Liver (tissue), 3 donors: ENCODE measurements at regions not wholly inside any gene's neighbourhood (a gene's known extent, or its start where the extent isn't known, plus 50 kb on each side); places are given as distances from the start of the nearest gene placed in this dataset.

Source experiments
- EGR1 ChIP-seq, 2 donors: IDR thresholded peaks; 2 replicates each; pipeline ENCODE4 v1.6.1; 2016 to 2018; ENCODE audit warnings: antibody characterized with exemption in 2 of 2, low read depth in 2 of 2
- FOXA1 ChIP-seq: IDR thresholded peaks from 2 replicates; pipeline ENCODE4 v1.6.1; 2016; ENCODE audit warnings: antibody characterized with exemption
- GABPA ChIP-seq, 2 donors: IDR thresholded peaks in 1 of 2; conservative IDR thresholded peaks in 1 of 2; 2 replicates each; pipeline ENCODE4 v1.6.1; 2016; ENCODE audit warnings: antibody characterized with exemption in 2 of 2, mild to moderate bottlenecking in 1 of 2, moderate library complexity in 1 of 2
- HNF4G ChIP-seq: IDR thresholded peaks from 2 replicates; pipeline ENCODE4 v1.6.1; 2016; ENCODE audit warnings: antibody characterized with exemption
- SP1 ChIP-seq: IDR thresholded peaks from 2 replicates; pipeline ENCODE4 v1.6.1; 2018; ENCODE audit warnings: antibody characterized with exemption, mild to moderate bottlenecking
- TAF1 ChIP-seq: conservative IDR thresholded peaks from 2 replicates; pipeline ENCODE4 v1.6.1; 2016; ENCODE audit warnings: antibody characterized with exemption, mild to moderate bottlenecking
- YY1 ChIP-seq: IDR thresholded peaks from 2 replicates; pipeline ENCODE4 v1.6.1; 2016; ENCODE audit warnings: antibody characterized with exemption, mild to moderate bottlenecking
- ZBTB33 ChIP-seq: IDR thresholded peaks from 2 replicates; pipeline ENCODE4 v1.6.1; 2016; ENCODE audit warnings: antibody characterized with exemption
- TF ChIP-seq, protein P1 (sequence below): fragments of 150-350 bp; IDR thresholded peaks from 2 replicates; pipeline ENCODE4 v1.5.1; 2017; ENCODE audit warnings: improper control_type of control experiment, low read depth, low read length; ENCODE audit not compliant: missing input control
- TF ChIP-seq, protein P2 (sequence below): IDR thresholded peaks from 2 replicates; pipeline ENCODE4 v1.6.1; 2016; ENCODE audit warnings: antibody characterized with exemption
- donor health status: healthy.
- donor health status: healthy.

DNA sequence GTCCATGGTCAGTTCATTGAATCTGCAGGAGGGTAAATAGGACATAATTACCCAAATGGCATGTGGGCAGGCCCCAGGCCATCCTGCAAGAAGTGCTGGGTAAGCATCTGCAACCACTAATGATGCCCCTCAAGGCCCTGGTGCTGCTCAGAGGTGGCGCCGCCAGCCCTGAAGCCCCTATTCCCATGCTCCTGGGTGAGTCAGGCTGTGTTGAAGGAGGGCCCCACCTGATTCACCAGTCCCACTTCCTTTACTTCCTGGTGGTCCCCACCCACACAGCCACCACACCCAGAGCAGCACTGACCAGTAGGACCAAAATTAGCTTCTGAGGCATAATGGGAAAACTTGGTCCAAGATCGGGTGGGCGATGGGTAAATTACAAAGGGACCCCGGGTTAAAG, 120.4 kb upstream of the SPRY4 start:
- TF ChIP-seq, protein P1, sequence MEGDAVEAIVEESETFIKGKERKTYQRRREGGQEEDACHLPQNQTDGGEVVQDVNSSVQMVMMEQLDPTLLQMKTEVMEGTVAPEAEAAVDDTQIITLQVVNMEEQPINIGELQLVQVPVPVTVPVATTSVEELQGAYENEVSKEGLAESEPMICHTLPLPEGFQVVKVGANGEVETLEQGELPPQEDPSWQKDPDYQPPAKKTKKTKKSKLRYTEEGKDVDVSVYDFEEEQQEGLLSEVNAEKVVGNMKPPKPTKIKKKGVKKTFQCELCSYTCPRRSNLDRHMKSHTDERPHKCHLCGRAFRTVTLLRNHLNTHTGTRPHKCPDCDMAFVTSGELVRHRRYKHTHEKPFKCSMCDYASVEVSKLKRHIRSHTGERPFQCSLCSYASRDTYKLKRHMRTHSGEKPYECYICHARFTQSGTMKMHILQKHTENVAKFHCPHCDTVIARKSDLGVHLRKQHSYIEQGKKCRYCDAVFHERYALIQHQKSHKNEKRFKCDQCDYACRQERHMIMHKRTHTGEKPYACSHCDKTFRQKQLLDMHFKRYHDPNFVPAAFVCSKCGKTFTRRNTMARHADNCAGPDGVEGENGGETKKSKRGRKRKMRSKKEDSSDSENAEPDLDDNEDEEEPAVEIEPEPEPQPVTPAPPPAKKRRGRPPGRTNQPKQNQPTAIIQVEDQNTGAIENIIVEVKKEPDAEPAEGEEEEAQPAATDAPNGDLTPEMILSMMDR, result no peak
- TF ChIP-seq, protein P2, sequence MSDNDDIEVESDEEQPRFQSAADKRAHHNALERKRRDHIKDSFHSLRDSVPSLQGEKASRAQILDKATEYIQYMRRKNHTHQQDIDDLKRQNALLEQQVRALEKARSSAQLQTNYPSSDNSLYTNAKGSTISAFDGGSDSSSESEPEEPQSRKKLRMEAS, result no peak
- TF ChIP-seq SP1 (no peak), YY1 (no peak), FOXA1 (no peak), HNF4G (no peak), GABPA (IDR thresholded peaks at IDR 0.05 in 1 of 2, conservative IDR thresholded peaks at IDR 0.05 in 1 of 2) (no peak), TAF1 (no peak), ZBTB33 (no peak), EGR1 (IDR thresholded peaks at IDR 0.05; ENCODE audit: low read depth in 2 of 2) (no peak)
